ENCODE measurements at regions not wholly inside any gene's neighbourhood (a gene's known extent, or its start where the extent isn't known, plus 50 kb on each side); places are given as distances from the start of the nearest gene placed in this dataset.

DNA sequence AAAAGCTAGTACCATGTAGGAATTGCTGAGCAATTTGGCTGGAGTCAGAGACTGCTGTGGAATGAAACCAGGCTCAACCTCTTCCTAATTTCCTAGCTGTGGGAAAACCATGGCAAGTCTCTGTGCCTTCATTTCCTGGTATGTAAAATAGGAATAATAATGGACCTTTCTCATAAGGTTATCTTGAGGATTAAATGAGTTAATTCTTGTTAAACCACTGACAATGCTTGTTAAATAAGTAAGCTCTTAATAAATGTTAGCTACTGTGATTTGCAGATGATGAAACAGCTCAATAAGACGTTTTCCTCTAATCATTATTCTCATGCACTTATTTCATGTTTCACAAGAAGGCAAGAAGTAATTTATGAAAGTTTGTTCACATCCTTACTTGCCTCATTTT, 346.7 kb downstream of the RND3 start:
- Histone ChIP-seq H3K36me3 (no peaks in the 10 kb centered on the region), H3K9me3 (replicated peaks) (peaks cover 5% of the 10 kb centered on the region), H3K4me1 (peaks cover 8% of the 10 kb centered on the region), H3K4me3 (no peak overlapping the region), H3K27ac (replicated peaks) (no peak overlapping the region), H3K27me3 (ENCODE audit: low read depth) (no peaks in the 10 kb centered on the region)
- TF ChIP-seq CTCF (IDR thresholded peaks at IDR 0.05; ENCODE audit: borderline replicate concordance): no peak
- intact Hi-C loops (cut with micrococcal nuclease): no loop called here
- DNase-seq: no peak

DNA sequence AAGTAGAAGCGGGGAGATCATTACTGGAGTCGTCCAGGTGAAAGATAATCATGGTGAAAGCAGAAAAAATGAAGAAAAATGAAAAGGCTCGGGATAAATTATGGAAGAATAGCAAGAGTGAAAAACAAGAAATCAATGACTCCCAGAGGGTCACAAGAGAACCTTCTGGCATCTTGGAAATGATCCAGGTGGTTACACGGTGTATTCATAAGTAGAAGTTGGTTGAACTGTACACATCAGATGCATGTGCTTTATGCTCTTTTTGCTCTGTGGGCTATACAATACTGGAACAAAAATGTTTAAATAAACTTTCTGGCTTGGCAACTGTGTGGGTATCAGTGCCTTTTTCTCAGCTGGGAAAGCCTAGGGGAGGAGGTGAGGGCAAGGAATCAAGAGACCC, 348.9 kb downstream of the RND3 start:
- TF ChIP-seq CTCF (IDR thresholded peaks at IDR 0.05; ENCODE audit: borderline replicate concordance): no peak
- no peaks in the 10 kb centered on the region for H3K36me3 ChIP-seq
- H3K9me3 ChIP-seq (replicated peaks): no peaks in the 10 kb centered on the region
- peaks cover 8% of the 10 kb centered on the region for H3K4me1 ChIP-seq
- H3K27me3 ChIP-seq (ENCODE audit: low read depth): no peaks in the 10 kb centered on the region
- H3K27ac ChIP-seq (replicated peaks): no peak overlapping the region
- H3K4me3 ChIP-seq: no peak overlapping the region
- DNase-seq: no peak
- intact Hi-C loops (cut with micrococcal nuclease): no loop called here

DNA sequence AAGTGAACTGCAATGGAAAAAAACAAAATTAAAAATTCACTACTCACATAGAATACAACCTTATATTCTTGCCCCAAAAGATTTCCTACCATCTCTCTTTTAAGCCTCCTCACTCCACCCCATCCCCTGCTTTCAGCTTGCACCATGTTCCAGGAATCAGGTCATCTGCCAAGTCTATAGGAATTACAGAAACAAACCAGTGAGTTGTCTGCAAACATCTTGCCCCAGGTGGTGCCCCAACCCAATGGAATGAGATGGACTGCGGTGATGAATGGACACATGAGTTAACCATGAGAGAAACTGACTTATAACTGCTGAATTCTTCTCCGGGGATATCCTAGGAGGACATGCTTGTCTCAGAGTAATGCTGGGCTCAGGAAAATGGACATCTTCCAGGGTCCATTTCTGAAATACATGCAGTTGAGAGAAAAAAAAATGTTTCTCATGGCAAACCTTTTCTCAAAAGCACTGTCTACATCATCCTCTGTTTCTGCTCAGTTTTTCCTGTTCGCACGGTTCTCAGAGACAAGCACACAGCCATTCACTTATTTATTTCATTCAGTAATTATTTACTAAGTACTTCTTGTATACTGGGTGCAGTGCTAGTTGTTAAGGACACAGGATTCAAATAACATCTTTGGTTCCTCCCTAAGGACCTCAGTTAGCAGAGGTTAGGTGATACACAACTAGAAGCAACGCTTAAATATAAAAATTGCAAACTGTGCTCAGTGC, 350.0 kb downstream of the RND3 start:
- no peak for TF ChIP-seq CTCF (IDR thresholded peaks at IDR 0.05; ENCODE audit: borderline replicate concordance)
- DNase-seq: no peak
- intact Hi-C loops (cut with micrococcal nuclease): no loop called here

DNA sequence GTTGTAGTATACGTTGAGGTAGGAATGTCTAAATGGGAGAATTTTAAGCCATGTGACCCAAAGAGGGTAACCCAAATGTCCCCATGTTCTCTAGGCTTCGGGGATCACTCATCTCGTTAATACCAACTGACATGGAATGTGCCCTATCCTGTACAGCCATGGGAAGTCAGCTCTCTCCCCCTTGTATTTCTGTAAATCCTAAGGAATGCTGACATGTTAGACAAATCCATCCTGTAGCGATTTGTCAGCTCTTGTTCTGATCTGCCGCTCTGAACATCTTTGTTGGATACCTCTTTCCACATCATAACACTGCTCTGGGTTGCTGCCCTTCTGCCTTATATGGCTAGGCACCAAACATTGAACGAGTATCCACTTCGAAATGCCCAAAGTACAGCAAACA, 350.6 kb downstream of the RND3 start:
- Histone ChIP-seq H3K27ac (replicated peaks) (no peak overlapping the region), H3K4me3 (no peak overlapping the region), H3K36me3 (no peaks in the 10 kb centered on the region), H3K9me3 (replicated peaks) (no peaks in the 10 kb centered on the region), H3K27me3 (ENCODE audit: low read depth) (no peaks in the 10 kb centered on the region), H3K4me1 (peaks cover 7% of the 10 kb centered on the region)
- intact Hi-C loops (cut with micrococcal nuclease): no loop called here
- no peak for TF ChIP-seq CTCF (IDR thresholded peaks at IDR 0.05; ENCODE audit: borderline replicate concordance)
- DNase-seq: no peak

More for the DNA sequence above, 350.0 kb downstream of the RND3 start:
- Histone ChIP-seq H3K36me3 (no peaks in the 10 kb centered on the region), H3K9me3 (replicated peaks) (no peaks in the 10 kb centered on the region), H3K27me3 (ENCODE audit: low read depth) (no peaks in the 10 kb centered on the region), H3K4me1 (peaks cover 8% of the 10 kb centered on the region), H3K4me3 (no peak overlapping the region), H3K27ac (replicated peaks) (no peak overlapping the region)

DNA sequence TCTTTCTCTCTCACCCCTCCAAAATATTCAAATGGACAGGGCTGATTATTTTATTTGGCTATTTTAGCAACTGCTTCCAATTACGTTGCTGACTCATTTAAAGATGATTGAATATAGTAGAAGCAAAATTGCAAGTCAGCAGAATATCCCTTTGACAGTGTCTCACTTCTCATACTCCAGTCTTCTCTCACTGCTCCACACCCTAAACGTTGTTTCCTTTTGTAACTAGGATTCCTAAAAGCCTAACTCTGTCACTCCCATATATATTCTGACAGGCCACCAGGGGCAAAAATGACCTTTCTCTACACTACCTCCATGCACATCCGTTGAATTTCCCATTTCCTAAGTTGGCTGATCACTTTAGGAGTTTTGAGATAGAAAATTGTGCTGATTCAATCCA, 351.1 kb downstream of the RND3 start:
- DNase-seq: no peak
- intact Hi-C loops (cut with micrococcal nuclease): no loop called here
- Histone ChIP-seq H3K27me3 (ENCODE audit: low read depth) (no peaks in the 10 kb centered on the region), H3K4me1 (peaks cover 2% of the 10 kb centered on the region), H3K36me3 (no peaks in the 10 kb centered on the region), H3K4me3 (no peak overlapping the region), H3K9me3 (replicated peaks) (no peaks in the 10 kb centered on the region), H3K27ac (replicated peaks) (no peak overlapping the region)
- no peak for TF ChIP-seq CTCF (IDR thresholded peaks at IDR 0.05; ENCODE audit: borderline replicate concordance)
